ENCODE measurements at regions not wholly inside any gene's neighbourhood (a gene's known extent, or its start where the extent isn't known, plus 50 kb on each side); places are given as distances from the start of the nearest gene placed in this dataset.
A peak's percentile ranks its signal among the peaks of the same experiment; 100 is the strongest.

DNA sequence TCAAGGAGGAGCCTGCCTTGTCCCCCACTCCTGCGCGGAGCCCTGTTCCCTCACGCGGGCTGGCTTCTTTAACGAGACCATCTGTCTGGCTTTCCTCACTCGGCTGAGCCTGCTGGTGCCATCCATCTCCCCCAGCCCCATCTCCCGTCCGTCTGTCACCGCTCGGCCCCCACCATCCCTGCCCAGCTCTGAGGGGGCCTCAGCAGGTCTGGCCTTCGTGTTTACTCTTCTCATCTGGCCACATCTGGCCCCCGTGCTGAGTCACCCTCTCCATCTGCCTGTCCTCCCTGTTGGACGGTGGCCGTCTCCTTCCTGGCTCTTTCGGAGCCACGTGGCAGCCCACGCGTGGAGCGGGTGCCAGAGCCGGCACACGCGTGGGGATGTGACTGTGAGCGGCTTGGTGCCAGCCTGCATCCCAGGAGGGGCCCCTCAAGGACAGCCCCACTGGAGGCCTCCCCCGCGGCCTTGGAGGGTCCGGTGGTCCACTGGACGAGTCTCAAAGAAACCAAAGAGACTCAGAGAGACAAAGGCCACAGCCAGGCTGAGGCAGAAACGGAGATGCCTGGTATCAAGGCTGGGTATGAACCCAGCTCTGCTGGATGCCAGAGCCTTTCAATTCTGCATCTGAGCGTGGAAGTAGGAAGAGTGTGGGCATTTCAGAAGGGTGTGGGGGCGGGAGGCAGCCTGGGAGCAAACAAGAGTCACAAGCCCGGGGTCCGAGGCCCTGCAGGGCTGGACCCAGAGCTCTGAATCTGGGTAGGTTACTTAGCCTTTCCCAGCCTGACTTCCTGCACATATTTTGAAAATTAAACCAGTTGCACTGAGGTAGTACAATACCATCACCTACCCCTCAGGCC lies 76.7 kb upstream of the UNC5A start:
- Histone ChIP-seq H3K4me3 (no peak overlapping the region), H3K4me1 (no peaks in the 10 kb centered on the region), H3K27me3 (replicated peaks in 1 of 7) (peaks cover 0 to 97% (median 13%) of the 10 kb centered on the region in 7 donors), H3K36me3 (no peaks in the 10 kb centered on the region), H3K27ac (no peak overlapping the region), H3K9me3 (peaks cover 0 to 11% (median 3%) of the 10 kb centered on the region in 8 donors)
- TF ChIP-seq POLR2AphosphoS5 (IDR thresholded peaks at IDR 0.05) (no peak), POLR2A (IDR thresholded peaks at IDR 0.05) (no peak)
- TF ChIP-seq, protein P1, sequence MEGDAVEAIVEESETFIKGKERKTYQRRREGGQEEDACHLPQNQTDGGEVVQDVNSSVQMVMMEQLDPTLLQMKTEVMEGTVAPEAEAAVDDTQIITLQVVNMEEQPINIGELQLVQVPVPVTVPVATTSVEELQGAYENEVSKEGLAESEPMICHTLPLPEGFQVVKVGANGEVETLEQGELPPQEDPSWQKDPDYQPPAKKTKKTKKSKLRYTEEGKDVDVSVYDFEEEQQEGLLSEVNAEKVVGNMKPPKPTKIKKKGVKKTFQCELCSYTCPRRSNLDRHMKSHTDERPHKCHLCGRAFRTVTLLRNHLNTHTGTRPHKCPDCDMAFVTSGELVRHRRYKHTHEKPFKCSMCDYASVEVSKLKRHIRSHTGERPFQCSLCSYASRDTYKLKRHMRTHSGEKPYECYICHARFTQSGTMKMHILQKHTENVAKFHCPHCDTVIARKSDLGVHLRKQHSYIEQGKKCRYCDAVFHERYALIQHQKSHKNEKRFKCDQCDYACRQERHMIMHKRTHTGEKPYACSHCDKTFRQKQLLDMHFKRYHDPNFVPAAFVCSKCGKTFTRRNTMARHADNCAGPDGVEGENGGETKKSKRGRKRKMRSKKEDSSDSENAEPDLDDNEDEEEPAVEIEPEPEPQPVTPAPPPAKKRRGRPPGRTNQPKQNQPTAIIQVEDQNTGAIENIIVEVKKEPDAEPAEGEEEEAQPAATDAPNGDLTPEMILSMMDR (IDR thresholded peaks at IDR 0.05 in 8 of 11, conservative IDR thresholded peaks at IDR 0.05 in 3 of 11) = no peak
- no peak for DNase-seq
- intact Hi-C loops (cut with DNase I; ENCODE audit: low total_unique reads) = no loop called here
- 64 to 71% (median 67%) methylated on average over 32 of the region's 32 CpGs for WGBS, 5 donors

DNA sequence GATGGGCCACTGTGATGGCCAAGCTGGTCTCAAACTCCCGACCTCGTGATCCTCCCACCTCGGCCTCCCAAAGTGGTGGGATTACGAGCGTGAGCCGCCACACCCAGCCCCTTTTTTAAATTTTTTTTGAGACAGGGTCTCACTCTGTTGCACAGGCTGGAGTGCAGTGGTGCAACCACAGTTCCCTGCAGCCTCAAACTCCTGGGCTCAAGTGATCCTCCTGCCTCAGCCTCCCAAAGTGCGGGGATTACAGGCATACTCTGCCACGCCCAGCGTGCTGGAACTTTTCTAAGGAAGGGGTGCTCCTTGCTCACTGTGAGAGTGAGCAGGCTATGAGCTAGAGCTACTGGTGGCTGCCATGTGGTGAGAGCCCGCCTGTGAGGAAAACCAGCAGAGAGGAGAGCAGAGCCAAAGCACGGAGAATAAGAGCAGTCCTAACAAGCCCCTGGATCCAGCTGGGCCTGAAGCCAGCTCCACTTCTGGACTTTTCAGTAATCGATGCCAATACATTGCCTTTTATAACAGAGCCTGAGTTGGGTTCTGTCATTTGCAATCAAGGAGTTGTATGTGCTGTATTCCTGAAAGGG lies 75.5 kb upstream of the UNC5A start:
- intact Hi-C loops (cut with DNase I; ENCODE audit: low total_unique reads) = no loop called here
- peaks cover 0 to 98% (median 23%) of the 10 kb centered on the region in 7 donors for H3K27me3 ChIP-seq (replicated peaks in 1 of 7)
- no peak overlapping the region for H3K27ac ChIP-seq
- 89 to 95% (median 94%) methylated on average over 12 of the region's 12 CpGs for WGBS, 5 donors
- peaks cover 0 to 11% (median 3%) of the 10 kb centered on the region in 8 donors for H3K9me3 ChIP-seq
- peak; percentile 18 for DNase-seq
- no peaks in the 10 kb centered on the region for H3K4me1 ChIP-seq
- TF ChIP-seq, protein P1 (IDR thresholded peaks at IDR 0.05 in 8 of 11, conservative IDR thresholded peaks at IDR 0.05 in 3 of 11) = no peak
- no peak for TF ChIP-seq POLR2AphosphoS5 (IDR thresholded peaks at IDR 0.05)
- TF ChIP-seq POLR2A (IDR thresholded peaks at IDR 0.05) = no peak
- no peak overlapping the region for H3K4me3 ChIP-seq
- H3K36me3 ChIP-seq = no peaks in the 10 kb centered on the region

- intact Hi-C loops (cut with DNase I; ENCODE audit: low total_unique reads) = no loop called here
- Histone ChIP-seq H3K4me3 (no peak overlapping the region), H3K27me3 (replicated peaks in 1 of 7) (peaks cover 0 to 99% (median 30%) of the 10 kb centered on the region in 7 donors), H3K36me3 (no peaks in the 10 kb centered on the region), H3K9me3 (peaks cover 0 to 8% (median 2%) of the 10 kb centered on the region in 8 donors), H3K4me1 (no peaks in the 10 kb centered on the region), H3K27ac (no peak overlapping the region)
- WGBS, 5 donors = 61 to 75% (median 67%) methylated on average over 14 to 16 of the region's 16 CpGs
- DNase-seq = peak; percentile 49
- TF ChIP-seq, protein P1 (IDR thresholded peaks at IDR 0.05 in 8 of 11, conservative IDR thresholded peaks at IDR 0.05 in 3 of 11) = no peak
- TF ChIP-seq POLR2A (IDR thresholded peaks at IDR 0.05) (no peak), POLR2AphosphoS5 (IDR thresholded peaks at IDR 0.05) (no peak)
Measured at GRCh38 chr5:176735383-176736265, 74.7 kb upstream of the UNC5A start.
